T-helper 1 cell (primary cell): ENCODE measurements at regions not wholly inside any gene's neighbourhood (a gene's known extent, or its start where the extent isn't known, plus 50 kb on each side); places are given as distances from the start of the nearest gene placed in this dataset.

Experiments used
- DNase-seq, 5 donors: peaks; one replicate each; pipeline ENCODE4 v3.0.0-alpha.2; 2012 to 2020

GRCh38 chr12:124442772-124443445, 124.5 kb downstream of the NCOR2 start:
- no peak for DNase-seq

- no peak for DNase-seq
Measured at GRCh38 chr12:124442281-124442680, 125.1 kb downstream of the NCOR2 start.

GRCh38 chr12:124441443-124442194, 125.8 kb downstream of the NCOR2 start:
- DNase-seq = no peak

GRCh38 chr12:124440841-124441381, 126.5 kb downstream of the NCOR2 start:
- no peak for DNase-seq

GRCh38 chr12:124440031-124440626, 127.3 kb downstream of the NCOR2 start:
- no peak for DNase-seq

- no peak for DNase-seq
Measured at GRCh38 chr12:124438437-124439056, 128.9 kb downstream of the NCOR2 start.

GRCh38 chr12:124437617-124438436, 129.6 kb downstream of the NCOR2 start:
- DNase-seq = no peak

GRCh38 chr12:124437121-124437520, 130.3 kb downstream of the NCOR2 start:
- DNase-seq = no peak

GRCh38 chr12:124436366-124436765, 131.0 kb downstream of the NCOR2 start:
- DNase-seq = no peak

- no peak for DNase-seq
Measured at GRCh38 chr12:124435806-124436345, 131.5 kb downstream of the NCOR2 start.

GRCh38 chr12:124434951-124435805, 132.2 kb downstream of the NCOR2 start:
- DNase-seq = no peak

- no peak for DNase-seq
Measured at GRCh38 chr12:124434354-124434753, 133.1 kb downstream of the NCOR2 start.

- DNase-seq = no peak
Measured at GRCh38 chr12:124433879-124434278, 133.5 kb downstream of the NCOR2 start.

- no peak for DNase-seq
Measured at GRCh38 chr12:124433147-124433874, 134.1 kb downstream of the NCOR2 start.

GRCh38 chr12:124432376-124432775, 135.0 kb downstream of the NCOR2 start:
- DNase-seq = no peak

GRCh38 chr12:124431971-124432370, 135.4 kb downstream of the NCOR2 start:
- no peak for DNase-seq

GRCh38 chr12:124430491-124430890, 135.6 kb downstream of the RFLNA start:
- no peak for DNase-seq

- no peak for DNase-seq
Measured at GRCh38 chr12:124429535-124429934, 134.6 kb downstream of the RFLNA start.

GRCh38 chr12:124428792-124429281, 133.9 kb downstream of the RFLNA start:
- DNase-seq = no peak
